WTC11 (cell line): ENCODE measurements at regions not wholly inside any gene's neighbourhood (a gene's known extent, or its start where the extent isn't known, plus 50 kb on each side); places are given as distances from the start of the nearest gene placed in this dataset.

Source experiments
- ATAC-seq: fragments of 200-7000 bp; cut with Tn5 transposase; 2 replicates; pipeline ENCODE4 v1.10.0; 2021; ENCODE audit warnings: mild to moderate bottlenecking, moderate library complexity
- CTCF ChIA-PET: fragments of 300-600 bp; sonication (Branson Sonifier 250); formaldehyde crosslinking; loops from one replicate; lab custom pipeline; 2021; ENCODE audit warnings: antibody characterized with exemption; lab: Charles Lee
- POLR2A ChIA-PET: fragments of 350-600 bp; sonication (Branson Sonifier 250); formaldehyde crosslinking; loops from one replicate; lab custom pipeline; 2021; ENCODE audit warnings: antibody characterized with exemption; lab: Charles Lee
- DNase-seq: peaks from one replicate; pipeline ENCODE4 v3.0.0; 2021; ENCODE audit warnings: low spot score
- H3K27ac Mint-ChIP-seq: 2 replicates; pipeline ENCODE4 v1.8.0; 2021; ENCODE audit warnings: mixed read lengths
- H3K27me3 Mint-ChIP-seq: 2 replicates; pipeline ENCODE4 v1.8.0; 2021; ENCODE audit warnings: low read depth, mild to moderate bottlenecking, moderate library complexity, mixed read lengths
- H3K36me3 Mint-ChIP-seq: 2 replicates; pipeline ENCODE4 v1.8.0; 2021; ENCODE audit warnings: mixed read lengths
- H3K4me1 Mint-ChIP-seq: 2 replicates; pipeline ENCODE4 v1.8.0; 2022; ENCODE audit warnings: mixed read lengths
- H3K4me3 Mint-ChIP-seq: 2 replicates; pipeline ENCODE4 v1.8.0; 2021; ENCODE audit warnings: mild to moderate bottlenecking, moderate library complexity, mixed read lengths
- H3K9me3 Mint-ChIP-seq: 2 replicates; pipeline ENCODE4 v1.8.0; 2021; ENCODE audit warnings: mixed read lengths
- CBFB ChIP-seq: sonication (generic); formaldehyde crosslinking; IDR thresholded peaks from 2 replicates; pipeline ENCODE4 v1.8.1; 2022; ENCODE audit warnings: mild to moderate bottlenecking, low read depth, missing genetic modification reagents
- ESRRA ChIP-seq: sonication (generic); formaldehyde crosslinking; IDR thresholded peaks from 2 replicates; pipeline ENCODE4 v1.8.1; 2022; ENCODE audit warnings: mild to moderate bottlenecking, missing genetic modification reagents, borderline replicate concordance
- ETV6 ChIP-seq: sonication (generic); formaldehyde crosslinking; IDR thresholded peaks from 2 replicates; pipeline ENCODE4 v1.8.1; 2022; ENCODE audit warnings: mild to moderate bottlenecking, missing genetic modification reagents
- GRHL2 ChIP-seq: fragments of 250-450 bp; sonication (Bioruptor Pico); IDR thresholded peaks from 2 replicates; pipeline ENCODE4 v1.8.0; 2022; ENCODE audit warnings: mild to moderate bottlenecking, moderate library complexity; ENCODE audit not compliant: insufficient replicate concordance, severe bottlenecking
- IRF2 ChIP-seq: sonication (generic); formaldehyde crosslinking; IDR thresholded peaks from 2 replicates; pipeline ENCODE4 v1.8.0; 2022; ENCODE audit warnings: low read depth, missing genetic modification reagents, borderline replicate concordance
- JAZF1 ChIP-seq: fragments of 250-450 bp; sonication (Bioruptor Pico); IDR thresholded peaks from 2 replicates; pipeline ENCODE4 v1.9.0; 2021; ENCODE audit warnings: moderate library complexity, mild to moderate bottlenecking, inconsistent platforms
- MXD4 ChIP-seq: fragments of 250-450 bp; sonication (Bioruptor Pico); IDR thresholded peaks from 2 replicates; pipeline ENCODE4 v1.8.0; 2021; ENCODE audit warnings: mild to moderate bottlenecking, moderate library complexity, borderline replicate concordance
- NFE2L1 ChIP-seq: sonication (generic); formaldehyde crosslinking; IDR thresholded peaks from 2 replicates; pipeline ENCODE4 v1.8.1; 2023; ENCODE audit warnings: missing genetic modification reagents
- NFYB ChIP-seq: sonication (generic); formaldehyde crosslinking; conservative IDR thresholded peaks from 2 replicates; pipeline ENCODE4 v1.8.0; 2022; ENCODE audit warnings: low read depth, missing genetic modification reagents
- OVOL2 ChIP-seq: fragments of 250-450 bp; sonication (Bioruptor Pico); IDR thresholded peaks from 2 replicates; pipeline ENCODE4 v1.9.0; 2021; ENCODE audit warnings: mild to moderate bottlenecking, borderline replicate concordance
- PREB ChIP-seq: sonication (generic); formaldehyde crosslinking; IDR thresholded peaks from 2 replicates; pipeline ENCODE4 v1.8.1; 2022; ENCODE audit warnings: mild to moderate bottlenecking, missing genetic modification reagents, moderate library complexity, borderline replicate concordance
- TEAD4 ChIP-seq: sonication (generic); formaldehyde crosslinking; IDR thresholded peaks from 2 replicates; pipeline ENCODE4 v1.8.0; 2022; ENCODE audit warnings: mild to moderate bottlenecking, missing genetic modification reagents
- ZMAT4 ChIP-seq: fragments of 250-450 bp; sonication (Bioruptor Pico); IDR thresholded peaks from 2 replicates; pipeline ENCODE4 v1.9.0; 2021; ENCODE audit warnings: mild to moderate bottlenecking
- ZNF121 ChIP-seq: sonication (generic); formaldehyde crosslinking; IDR thresholded peaks from 2 replicates; pipeline ENCODE4 v1.8.0; 2023; ENCODE audit warnings: missing genetic modification reagents
- ZNF317 ChIP-seq: sonication (generic); formaldehyde crosslinking; IDR thresholded peaks from 2 replicates; pipeline ENCODE4 v1.8.1; 2023; ENCODE audit warnings: low read depth, mild to moderate bottlenecking, moderate library complexity, missing genetic modification reagents, borderline replicate concordance
- ZNF396 ChIP-seq: fragments of 250-450 bp; sonication (Bioruptor Pico); IDR thresholded peaks from 2 replicates; pipeline ENCODE4 v1.8.0; 2021; ENCODE audit warnings: mild to moderate bottlenecking, moderate library complexity, borderline replicate concordance
- ZNF416 ChIP-seq: fragments of 250-450 bp; sonication (Bioruptor Pico); IDR thresholded peaks from 2 replicates; pipeline ENCODE4 v1.9.0; 2021; ENCODE audit warnings: mild to moderate bottlenecking, inconsistent platforms
- TF ChIP-seq, protein P1 (sequence below): sonication (generic); formaldehyde crosslinking; IDR thresholded peaks from 2 replicates; pipeline ENCODE4 v1.8.1; 2022; ENCODE audit warnings: missing genetic modification reagents, borderline replicate concordance
- TF ChIP-seq, protein P2 (sequence below): sonication (generic); formaldehyde crosslinking; IDR thresholded peaks from 2 replicates; pipeline ENCODE4 v1.8.0; 2022; ENCODE audit warnings: mild to moderate bottlenecking, missing genetic modification reagents
- TF ChIP-seq, protein P3 (sequence below): sonication (generic); formaldehyde crosslinking; IDR thresholded peaks from 2 replicates; pipeline ENCODE4 v1.8.1; 2022; ENCODE audit warnings: mild to moderate bottlenecking, moderate library complexity, missing genetic modification reagents

- H3K9me3 Mint-ChIP-seq: peaks cover 13% of the 10 kb centered on the region
- ChIA-PET CTCF (interaction anchor here (1.0 to 1.5 kb wide), 3 partner anchors 14 to 150 kb away, joined by 3 to 6 read pairs (median 4); no protein-coding TSS in a partner anchor), POLR2A (interaction anchor here (0.5 kb wide), 1 partner anchor 947 kb away, joined by 4 read pairs; no protein-coding TSS in a partner anchor)
- DNase-seq: no peak
- H3K36me3 Mint-ChIP-seq: peaks cover 6% of the 10 kb centered on the region
- H3K27me3 Mint-ChIP-seq: no peaks in the 10 kb centered on the region
- no peak overlapping the region for H3K4me3 Mint-ChIP-seq
- H3K27ac Mint-ChIP-seq: no peak overlapping the region
- peak; percentile 34 for ATAC-seq
- TF ChIP-seq, protein P1, sequence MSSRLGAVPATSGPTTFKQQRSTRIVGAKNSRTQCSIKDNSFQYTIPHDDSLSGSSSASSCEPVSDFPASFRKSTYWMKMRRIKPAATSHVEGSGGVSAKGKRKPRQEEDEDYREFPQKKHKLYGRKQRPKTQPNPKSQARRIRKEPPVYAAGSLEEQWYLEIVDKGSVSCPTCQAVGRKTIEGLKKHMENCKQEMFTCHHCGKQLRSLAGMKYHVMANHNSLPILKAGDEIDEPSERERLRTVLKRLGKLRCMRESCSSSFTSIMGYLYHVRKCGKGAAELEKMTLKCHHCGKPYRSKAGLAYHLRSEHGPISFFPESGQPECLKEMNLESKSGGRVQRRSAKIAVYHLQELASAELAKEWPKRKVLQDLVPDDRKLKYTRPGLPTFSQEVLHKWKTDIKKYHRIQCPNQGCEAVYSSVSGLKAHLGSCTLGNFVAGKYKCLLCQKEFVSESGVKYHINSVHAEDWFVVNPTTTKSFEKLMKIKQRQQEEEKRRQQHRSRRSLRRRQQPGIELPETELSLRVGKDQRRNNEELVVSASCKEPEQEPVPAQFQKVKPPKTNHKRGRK (CRISPR knock-in tag): no peak
- TF ChIP-seq NFE2L1 (CRISPR knock-in tag): no peak
- no peak for TF ChIP-seq ZMAT4 (CRISPR knock-in tag)
- TF ChIP-seq IRF2 (CRISPR knock-in tag): no peak
- no peak for TF ChIP-seq ETV6 (CRISPR knock-in tag)
- H3K4me1 Mint-ChIP-seq: peaks cover 18% of the 10 kb centered on the region
These were observed 145.6 kb upstream of the RBPJ start for GRCh38 chr4:26175006-26175786.

DNA sequence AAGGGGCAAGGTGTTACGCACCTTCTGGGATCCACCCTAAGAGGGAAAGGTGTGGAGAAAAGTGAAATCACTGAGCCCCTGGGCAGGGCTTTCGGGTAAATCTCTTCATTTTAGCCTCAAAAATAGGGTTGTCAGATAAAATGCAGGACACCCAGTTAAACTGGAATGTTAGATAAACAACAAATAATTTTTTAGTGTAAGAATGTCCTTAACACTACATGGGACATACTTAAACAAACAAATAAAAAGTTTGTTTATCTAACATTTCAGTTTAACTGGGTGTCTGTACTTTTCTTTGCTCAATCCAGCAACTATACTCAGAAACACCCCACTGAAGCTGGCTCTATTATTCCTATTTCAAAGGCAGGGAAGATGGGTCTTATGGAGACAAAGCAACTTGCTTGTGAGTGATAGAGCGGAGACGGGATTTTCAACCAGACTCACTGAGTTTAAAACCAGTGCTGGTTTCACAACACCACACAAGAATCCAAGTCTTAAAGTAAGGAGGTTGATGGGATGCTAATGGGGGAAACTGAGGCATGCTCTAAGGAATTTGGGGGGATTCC is 144.8 kb upstream of the RBPJ start:
- POLR2A ChIA-PET: no interaction called here
- CTCF ChIA-PET: interaction anchor here (0.9 kb wide), 1 partner anchor 11 kb away, joined by 3 read pairs; no protein-coding TSS in a partner anchor
- H3K27me3 Mint-ChIP-seq: no peaks in the 10 kb centered on the region
- peaks cover 18% of the 10 kb centered on the region for H3K4me1 Mint-ChIP-seq
- peaks cover under 1% of the 10 kb centered on the region for H3K36me3 Mint-ChIP-seq
- H3K9me3 Mint-ChIP-seq: peaks cover 11% of the 10 kb centered on the region
- H3K27ac Mint-ChIP-seq: no peak overlapping the region
- TF ChIP-seq GRHL2 (CRISPR knock-in tag) (no peak), ZNF416 (CRISPR knock-in tag) (no peak), MXD4 (CRISPR knock-in tag) (no peak), JAZF1 (CRISPR knock-in tag) (no peak), IRF2 (CRISPR knock-in tag) (no peak), CBFB (CRISPR knock-in tag) (no peak), OVOL2 (CRISPR knock-in tag) (no peak), ESRRA (no peak), NFE2L1 (CRISPR knock-in tag) (no peak), PREB (CRISPR knock-in tag) (no peak), TEAD4 (CRISPR knock-in tag) (no peak), ZNF121 (no peak), ZNF396 (CRISPR knock-in tag) (no peak), NFYB (CRISPR knock-in tag) (no peak), ETV6 (CRISPR knock-in tag) (no peak), ZNF317 (no peak)
- TF ChIP-seq, protein P2, sequence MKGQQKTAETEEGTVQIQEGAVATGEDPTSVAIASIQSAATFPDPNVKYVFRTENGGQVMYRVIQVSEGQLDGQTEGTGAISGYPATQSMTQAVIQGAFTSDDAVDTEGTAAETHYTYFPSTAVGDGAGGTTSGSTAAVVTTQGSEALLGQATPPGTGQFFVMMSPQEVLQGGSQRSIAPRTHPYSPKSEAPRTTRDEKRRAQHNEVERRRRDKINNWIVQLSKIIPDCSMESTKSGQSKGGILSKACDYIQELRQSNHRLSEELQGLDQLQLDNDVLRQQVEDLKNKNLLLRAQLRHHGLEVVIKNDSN: no peak
- TF ChIP-seq, protein P3, sequence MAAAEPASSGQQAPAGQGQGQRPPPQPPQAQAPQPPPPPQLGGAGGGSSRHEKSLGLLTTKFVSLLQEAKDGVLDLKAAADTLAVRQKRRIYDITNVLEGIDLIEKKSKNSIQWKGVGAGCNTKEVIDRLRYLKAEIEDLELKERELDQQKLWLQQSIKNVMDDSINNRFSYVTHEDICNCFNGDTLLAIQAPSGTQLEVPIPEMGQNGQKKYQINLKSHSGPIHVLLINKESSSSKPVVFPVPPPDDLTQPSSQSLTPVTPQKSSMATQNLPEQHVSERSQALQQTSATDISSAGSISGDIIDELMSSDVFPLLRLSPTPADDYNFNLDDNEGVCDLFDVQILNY (CRISPR knock-in tag): no peak
- H3K4me3 Mint-ChIP-seq: no peak overlapping the region
- no peak for ATAC-seq
- no peak for DNase-seq
